ENCODE measurements at regions not wholly inside any gene's neighbourhood (a gene's known extent, or its start where the extent isn't known, plus 50 kb on each side); places are given as distances from the start of the nearest gene placed in this dataset.
A peak's percentile ranks its signal among the peaks of the same experiment; 100 is the strongest.
"Not testable (repeated sequence)": the region's sequence is repeated elsewhere in the genome, so short reads cannot be mapped to it uniquely, and the experiment has no call there.

GRCh38 chr12:83920821-83921547 lies 991.6 kb downstream of the SLC6A15 start:
- TF ChIP-seq, protein P1, sequence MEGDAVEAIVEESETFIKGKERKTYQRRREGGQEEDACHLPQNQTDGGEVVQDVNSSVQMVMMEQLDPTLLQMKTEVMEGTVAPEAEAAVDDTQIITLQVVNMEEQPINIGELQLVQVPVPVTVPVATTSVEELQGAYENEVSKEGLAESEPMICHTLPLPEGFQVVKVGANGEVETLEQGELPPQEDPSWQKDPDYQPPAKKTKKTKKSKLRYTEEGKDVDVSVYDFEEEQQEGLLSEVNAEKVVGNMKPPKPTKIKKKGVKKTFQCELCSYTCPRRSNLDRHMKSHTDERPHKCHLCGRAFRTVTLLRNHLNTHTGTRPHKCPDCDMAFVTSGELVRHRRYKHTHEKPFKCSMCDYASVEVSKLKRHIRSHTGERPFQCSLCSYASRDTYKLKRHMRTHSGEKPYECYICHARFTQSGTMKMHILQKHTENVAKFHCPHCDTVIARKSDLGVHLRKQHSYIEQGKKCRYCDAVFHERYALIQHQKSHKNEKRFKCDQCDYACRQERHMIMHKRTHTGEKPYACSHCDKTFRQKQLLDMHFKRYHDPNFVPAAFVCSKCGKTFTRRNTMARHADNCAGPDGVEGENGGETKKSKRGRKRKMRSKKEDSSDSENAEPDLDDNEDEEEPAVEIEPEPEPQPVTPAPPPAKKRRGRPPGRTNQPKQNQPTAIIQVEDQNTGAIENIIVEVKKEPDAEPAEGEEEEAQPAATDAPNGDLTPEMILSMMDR (IDR thresholded peaks at IDR 0.05; ENCODE audit: low read length, missing control alignments) = no peak
- H3K4me3 ChIP-seq (replicated peaks; ENCODE audit: low read depth, low read length) = no peak overlapping the region
- no peak for DNase-seq (ENCODE audit: low read depth)

DNA sequence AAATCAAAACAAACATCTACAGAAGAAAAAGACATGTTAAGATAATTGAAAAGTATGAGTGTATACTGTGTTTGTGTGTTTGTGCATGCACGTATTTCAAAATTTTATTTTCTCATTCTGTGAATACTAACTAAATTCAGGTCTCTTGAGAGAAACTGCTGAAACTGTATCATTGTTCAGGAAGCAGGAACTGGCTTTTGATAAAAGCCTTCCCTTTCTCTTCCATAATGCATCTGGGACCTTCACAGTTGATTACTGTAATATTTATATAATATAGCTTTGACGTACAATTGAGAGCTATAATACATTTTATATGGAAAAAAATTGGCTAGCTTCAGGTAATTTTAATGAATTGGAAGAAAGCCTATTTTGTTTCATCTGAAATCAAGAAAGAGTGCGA lies 993.5 kb downstream of the SLC6A15 start:
- H3K4me3 ChIP-seq (replicated peaks; ENCODE audit: low read depth, low read length) = no peak overlapping the region
- TF ChIP-seq, protein P1 (IDR thresholded peaks at IDR 0.05; ENCODE audit: low read length, missing control alignments) = no peak
- DNase-seq (ENCODE audit: low read depth) = no peak

DNA sequence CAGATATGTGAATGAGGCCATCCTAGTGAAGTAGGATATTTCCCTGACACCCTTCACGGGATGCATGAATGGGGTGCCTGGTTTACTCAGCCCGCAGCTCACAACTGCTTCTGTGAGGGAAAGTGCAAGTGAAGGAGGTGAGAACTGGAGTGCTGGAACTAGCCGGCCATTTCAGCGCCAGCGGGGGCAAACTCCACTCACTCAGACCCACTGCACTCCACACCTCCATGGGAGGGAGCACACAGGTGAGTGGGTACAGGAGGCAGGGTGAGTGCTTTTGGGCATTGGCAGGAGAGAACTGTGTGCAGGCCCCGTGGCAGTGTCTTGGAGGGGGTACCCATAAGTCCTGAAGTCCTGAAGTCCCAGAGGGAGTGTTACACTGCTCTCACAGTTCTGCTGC lies 1008.4 kb downstream of the SLC6A15 start:
- H3K4me3 ChIP-seq (replicated peaks; ENCODE audit: low read depth, low read length) = no peak overlapping the region
- no peak for DNase-seq (ENCODE audit: low read depth)
- TF ChIP-seq, protein P1 (IDR thresholded peaks at IDR 0.05; ENCODE audit: low read length, missing control alignments) = no peak

DNA sequence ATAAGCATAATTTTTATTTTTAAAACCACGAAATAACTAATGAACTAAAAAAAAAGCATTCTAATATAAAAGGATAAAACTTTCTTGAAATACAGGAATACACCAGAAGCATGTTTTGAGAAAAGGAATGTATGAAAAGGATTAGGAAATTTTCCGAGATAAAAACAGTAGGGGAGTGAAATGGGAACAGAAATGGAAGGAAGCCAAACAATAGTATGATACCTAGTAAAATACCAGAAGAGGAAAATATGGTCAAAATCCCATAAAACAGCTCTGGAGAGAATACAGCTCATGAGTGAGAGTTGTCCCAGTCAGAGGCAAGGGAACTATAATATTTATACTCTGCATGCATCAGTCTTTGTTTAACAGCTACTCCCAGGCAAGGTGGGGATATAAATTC lies 1016.2 kb downstream of the SLC6A15 start:
- TF ChIP-seq, protein P1 (IDR thresholded peaks at IDR 0.05; ENCODE audit: low read length, missing control alignments) = no peak
- no peak overlapping the region for H3K4me3 ChIP-seq (replicated peaks; ENCODE audit: low read depth, low read length)
- peak; percentile 3 for DNase-seq (ENCODE audit: low read depth)

DNA sequence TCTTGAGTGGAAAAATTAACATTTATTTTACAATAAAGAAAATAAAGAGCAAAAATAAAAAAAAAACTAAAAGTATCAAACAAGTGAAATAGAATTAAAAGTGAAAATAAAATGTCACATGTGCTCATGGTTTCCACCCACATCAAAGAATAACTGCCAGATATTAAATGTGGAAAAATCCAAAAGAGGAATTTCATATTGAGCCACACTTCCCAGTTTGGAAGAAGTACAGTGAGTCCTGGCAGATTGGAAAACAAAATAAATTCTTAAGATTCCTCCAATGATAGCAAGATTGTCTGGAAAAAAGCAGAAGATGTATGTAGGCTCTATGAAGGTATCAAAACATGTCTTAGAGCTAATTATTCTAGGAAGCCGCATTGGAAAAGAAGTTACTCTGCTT lies 1019.5 kb downstream of the SLC6A15 start:
- TF ChIP-seq, protein P1 (IDR thresholded peaks at IDR 0.05; ENCODE audit: low read length, missing control alignments) = no peak
- H3K4me3 ChIP-seq (replicated peaks; ENCODE audit: low read depth, low read length) = no peak overlapping the region
- no peak for DNase-seq (ENCODE audit: low read depth)

DNA sequence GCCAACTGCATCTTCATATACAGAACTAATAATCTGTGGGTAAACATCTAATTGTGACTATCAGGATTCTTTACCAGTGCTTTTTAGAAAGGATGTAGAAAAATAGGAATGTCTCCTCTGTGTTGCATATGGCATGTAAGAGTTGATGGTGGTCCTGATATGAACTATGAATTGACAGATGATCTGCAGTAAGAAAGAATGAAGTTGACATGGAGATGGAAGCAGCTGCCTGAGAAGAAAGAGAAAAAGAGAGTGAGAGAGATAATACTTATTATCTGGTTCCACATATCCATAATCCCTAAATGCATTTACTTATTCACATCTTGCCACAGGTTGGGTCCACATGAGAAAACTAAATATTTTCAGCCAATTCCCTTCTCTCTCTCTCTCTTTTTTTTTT lies 1022.9 kb downstream of the SLC6A15 start:
- TF ChIP-seq, protein P1 (IDR thresholded peaks at IDR 0.05; ENCODE audit: low read length, missing control alignments) = no peak
- H3K4me3 ChIP-seq (replicated peaks; ENCODE audit: low read depth, low read length) = no peak overlapping the region
- DNase-seq (ENCODE audit: low read depth) = no peak

DNA sequence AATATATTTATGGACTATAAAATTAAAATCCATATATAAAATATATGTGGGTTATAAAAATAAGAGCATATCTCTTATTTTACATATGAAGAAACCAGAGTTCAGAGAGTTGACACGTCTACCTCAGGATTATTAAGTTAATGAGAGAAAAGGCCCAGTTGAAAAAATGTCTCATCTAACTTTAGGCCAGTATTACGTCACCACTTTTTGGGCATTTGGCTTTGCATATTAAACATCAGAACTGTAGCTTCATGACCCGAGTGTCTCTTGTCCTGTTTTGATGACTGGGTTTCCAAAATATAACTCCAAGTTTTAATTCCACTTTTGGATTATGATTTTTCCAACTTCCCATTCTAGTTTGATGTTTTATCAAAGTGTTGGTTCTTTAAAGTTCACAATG lies 1026.1 kb downstream of the SLC6A15 start:
- no peak overlapping the region for H3K4me3 ChIP-seq (replicated peaks; ENCODE audit: low read depth, low read length)
- TF ChIP-seq, protein P1 (IDR thresholded peaks at IDR 0.05; ENCODE audit: low read length, missing control alignments) = no peak
- no peak for DNase-seq (ENCODE audit: low read depth)

GRCh38 chr12:83870921-83871599 lies 1041.5 kb downstream of the SLC6A15 start:
- not testable (repeated sequence) for DNase-seq (ENCODE audit: low read depth); H3K4me3 ChIP-seq (replicated peaks; ENCODE audit: low read depth, low read length)
